ENCODE measurements at regions not wholly inside any gene's neighbourhood (a gene's known extent, or its start where the extent isn't known, plus 50 kb on each side); places are given as distances from the start of the nearest gene placed in this dataset.

GRCh38 chrX:124641737-124642491, 295.6 kb downstream of the SH2D1A start (continued):
- TF ChIP-seq ZNF707 (CRISPR knock-in tag; conservative IDR thresholded peaks at IDR 0.05) (no peak), SRSF9 (IDR thresholded peaks at IDR 0.05; ENCODE audit: borderline replicate concordance, low read depth, low read length) (no peak), ZNF57 (CRISPR knock-in tag; IDR thresholded peaks at IDR 0.05) (no peak), TFAM (CRISPR knock-in tag; conservative IDR thresholded peaks at IDR 0.05) (no peak), MCM7 (IDR thresholded peaks at IDR 0.05) (no peak), HNRNPUL1 (IDR thresholded peaks at IDR 0.05; ENCODE audit: low read length) (no peak), MYBL2 (IDR thresholded peaks at IDR 0.05; ENCODE audit: low read depth) (no peak), MYBL2 (CRISPR knock-in tag; IDR thresholded peaks at IDR 0.05; ENCODE audit: borderline replicate concordance) (no peak), SIN3B (IDR thresholded peaks at IDR 0.05; ENCODE audit: low read depth) (no peak), CBX1 (IDR thresholded peaks at IDR 0.05; ENCODE audit: low read depth) (no peak), ZNF551 (CRISPR knock-in tag; IDR thresholded peaks at IDR 0.05) (no peak), GTF2A2 (tag; IDR thresholded peaks at IDR 0.05) (no peak), BRF2 (IDR thresholded peaks at IDR 0.05; ENCODE audit: borderline replicate concordance, insufficient read depth, insufficient read length) (no peak)
- TF ChIP-seq, protein P1, sequence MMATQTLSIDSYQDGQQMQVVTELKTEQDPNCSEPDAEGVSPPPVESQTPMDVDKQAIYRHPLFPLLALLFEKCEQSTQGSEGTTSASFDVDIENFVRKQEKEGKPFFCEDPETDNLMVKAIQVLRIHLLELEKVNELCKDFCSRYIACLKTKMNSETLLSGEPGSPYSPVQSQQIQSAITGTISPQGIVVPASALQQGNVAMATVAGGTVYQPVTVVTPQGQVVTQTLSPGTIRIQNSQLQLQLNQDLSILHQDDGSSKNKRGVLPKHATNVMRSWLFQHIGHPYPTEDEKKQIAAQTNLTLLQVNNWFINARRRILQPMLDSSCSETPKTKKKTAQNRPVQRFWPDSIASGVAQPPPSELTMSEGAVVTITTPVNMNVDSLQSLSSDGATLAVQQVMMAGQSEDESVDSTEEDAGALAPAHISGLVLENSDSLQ (IDR thresholded peaks at IDR 0.05): no peak
- TF ChIP-seq, protein P2, sequence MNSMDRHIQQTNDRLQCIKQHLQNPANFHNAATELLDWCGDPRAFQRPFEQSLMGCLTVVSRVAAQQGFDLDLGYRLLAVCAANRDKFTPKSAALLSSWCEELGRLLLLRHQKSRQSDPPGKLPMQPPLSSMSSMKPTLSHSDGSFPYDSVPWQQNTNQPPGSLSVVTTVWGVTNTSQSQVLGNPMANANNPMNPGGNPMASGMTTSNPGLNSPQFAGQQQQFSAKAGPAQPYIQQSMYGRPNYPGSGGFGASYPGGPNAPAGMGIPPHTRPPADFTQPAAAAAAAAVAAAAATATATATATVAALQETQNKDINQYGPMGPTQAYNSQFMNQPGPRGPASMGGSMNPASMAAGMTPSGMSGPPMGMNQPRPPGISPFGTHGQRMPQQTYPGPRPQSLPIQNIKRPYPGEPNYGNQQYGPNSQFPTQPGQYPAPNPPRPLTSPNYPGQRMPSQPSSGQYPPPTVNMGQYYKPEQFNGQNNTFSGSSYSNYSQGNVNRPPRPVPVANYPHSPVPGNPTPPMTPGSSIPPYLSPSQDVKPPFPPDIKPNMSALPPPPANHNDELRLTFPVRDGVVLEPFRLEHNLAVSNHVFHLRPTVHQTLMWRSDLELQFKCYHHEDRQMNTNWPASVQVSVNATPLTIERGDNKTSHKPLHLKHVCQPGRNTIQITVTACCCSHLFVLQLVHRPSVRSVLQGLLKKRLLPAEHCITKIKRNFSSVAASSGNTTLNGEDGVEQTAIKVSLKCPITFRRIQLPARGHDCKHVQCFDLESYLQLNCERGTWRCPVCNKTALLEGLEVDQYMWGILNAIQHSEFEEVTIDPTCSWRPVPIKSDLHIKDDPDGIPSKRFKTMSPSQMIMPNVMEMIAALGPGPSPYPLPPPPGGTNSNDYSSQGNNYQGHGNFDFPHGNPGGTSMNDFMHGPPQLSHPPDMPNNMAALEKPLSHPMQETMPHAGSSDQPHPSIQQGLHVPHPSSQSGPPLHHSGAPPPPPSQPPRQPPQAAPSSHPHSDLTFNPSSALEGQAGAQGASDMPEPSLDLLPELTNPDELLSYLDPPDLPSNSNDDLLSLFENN (IDR thresholded peaks at IDR 0.05; ENCODE audit: low read depth in 2 of 2, low read length in 2 of 2): no peak

Measured in K562 (cell line).